ENCODE measurements at regions not wholly inside any gene's neighbourhood (a gene's known extent, or its start where the extent isn't known, plus 50 kb on each side); places are given as distances from the start of the nearest gene placed in this dataset.

DNA sequence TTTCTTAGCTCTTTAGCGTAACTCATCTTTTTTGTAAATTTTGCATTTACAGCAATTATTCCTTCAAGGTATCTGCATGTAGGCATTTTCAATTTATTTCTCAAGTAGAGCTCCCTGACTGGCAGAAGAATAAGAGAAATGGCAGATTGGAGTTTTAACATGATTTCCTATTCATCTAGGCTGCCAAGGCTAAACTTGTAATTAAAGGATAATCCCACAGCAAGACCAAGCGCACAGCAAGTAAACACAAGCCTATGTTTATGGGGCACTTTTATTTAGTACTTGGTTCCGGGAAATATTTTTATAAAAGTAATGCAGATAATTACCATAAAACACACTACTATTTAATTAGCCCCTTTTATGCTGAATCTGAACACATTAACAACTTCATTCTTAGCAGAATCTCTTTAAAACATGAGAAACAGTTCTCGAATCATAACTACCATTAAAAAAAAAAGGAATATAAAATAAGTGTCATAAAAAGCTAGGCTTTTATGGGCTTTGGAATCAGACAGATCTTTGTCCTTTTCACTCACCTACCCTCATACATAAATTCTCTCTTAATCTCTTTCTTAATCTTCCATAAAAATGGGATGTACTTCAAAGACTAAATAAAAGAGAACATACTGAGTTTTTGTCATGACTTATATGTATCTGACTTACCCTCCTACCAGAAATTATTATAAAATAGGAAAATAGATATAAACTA, 961.6 kb upstream of the MIR17HG start:
- TF ChIP-seq, protein P1, sequence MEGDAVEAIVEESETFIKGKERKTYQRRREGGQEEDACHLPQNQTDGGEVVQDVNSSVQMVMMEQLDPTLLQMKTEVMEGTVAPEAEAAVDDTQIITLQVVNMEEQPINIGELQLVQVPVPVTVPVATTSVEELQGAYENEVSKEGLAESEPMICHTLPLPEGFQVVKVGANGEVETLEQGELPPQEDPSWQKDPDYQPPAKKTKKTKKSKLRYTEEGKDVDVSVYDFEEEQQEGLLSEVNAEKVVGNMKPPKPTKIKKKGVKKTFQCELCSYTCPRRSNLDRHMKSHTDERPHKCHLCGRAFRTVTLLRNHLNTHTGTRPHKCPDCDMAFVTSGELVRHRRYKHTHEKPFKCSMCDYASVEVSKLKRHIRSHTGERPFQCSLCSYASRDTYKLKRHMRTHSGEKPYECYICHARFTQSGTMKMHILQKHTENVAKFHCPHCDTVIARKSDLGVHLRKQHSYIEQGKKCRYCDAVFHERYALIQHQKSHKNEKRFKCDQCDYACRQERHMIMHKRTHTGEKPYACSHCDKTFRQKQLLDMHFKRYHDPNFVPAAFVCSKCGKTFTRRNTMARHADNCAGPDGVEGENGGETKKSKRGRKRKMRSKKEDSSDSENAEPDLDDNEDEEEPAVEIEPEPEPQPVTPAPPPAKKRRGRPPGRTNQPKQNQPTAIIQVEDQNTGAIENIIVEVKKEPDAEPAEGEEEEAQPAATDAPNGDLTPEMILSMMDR (IDR thresholded peaks at IDR 0.05) = no peak
- TF ChIP-seq POLR2AphosphoS5 (IDR thresholded peaks at IDR 0.05) = no peak

Data from prostate gland (tissue), 2 donors.